ENCODE measurements at regions not wholly inside any gene's neighbourhood (a gene's known extent, or its start where the extent isn't known, plus 50 kb on each side); places are given as distances from the start of the nearest gene placed in this dataset.

GRCh38 chr3:13705051-13705450 lies 156.1 kb downstream of the FBLN2 start:
- H3K4me1 ChIP-seq (ENCODE audit: insufficient read depth), result no peaks in the 10 kb centered on the region
- no peaks in the 10 kb centered on the region for H3K36me3 ChIP-seq
- no peak overlapping the region for H3K4me3 ChIP-seq
- intact Hi-C loops (cut with DNase I), result no loop called here
- H3K9me3 ChIP-seq, result no peaks in the 10 kb centered on the region
- no peak for TF ChIP-seq CTCF (IDR thresholded peaks at IDR 0.05)
- TF ChIP-seq POLR2A (IDR thresholded peaks at IDR 0.05), result no peak
- no peak for TF ChIP-seq EP300 (IDR thresholded peaks at IDR 0.05)
- no peaks in the 10 kb centered on the region for H3K27me3 ChIP-seq
- 80 to 84% (median 82%) methylated on average over 3 of the region's 3 CpGs for WGBS, 3 donors
- H3K27ac ChIP-seq, result no peak overlapping the region
- DNase-seq, result peak in 1 of 5 donors; percentile 3

GRCh38 chr3:13704174-13704573 lies 155.2 kb downstream of the FBLN2 start:
- Histone ChIP-seq H3K4me1 (ENCODE audit: insufficient read depth) (no peaks in the 10 kb centered on the region), H3K4me3 (no peak overlapping the region), H3K27me3 (no peaks in the 10 kb centered on the region), H3K27ac (no peak overlapping the region), H3K9me3 (no peaks in the 10 kb centered on the region), H3K36me3 (no peaks in the 10 kb centered on the region)
- intact Hi-C loops (cut with DNase I), result no loop called here
- DNase-seq, result peak in 1 of 5 donors; percentile 0
- 87 to 92% (median 88%) methylated on average over 6 of the region's 6 CpGs for WGBS, 3 donors
- no peak for TF ChIP-seq POLR2A (IDR thresholded peaks at IDR 0.05)
- no peak for TF ChIP-seq CTCF (IDR thresholded peaks at IDR 0.05)

- intact Hi-C loops (cut with DNase I), result no loop called here
- TF ChIP-seq CTCF (IDR thresholded peaks at IDR 0.05) (no peak), EP300 (IDR thresholded peaks at IDR 0.05) (no peak), POLR2A (IDR thresholded peaks at IDR 0.05) (no peak)
- Histone ChIP-seq H3K27me3 (no peaks in the 10 kb centered on the region), H3K4me1 (ENCODE audit: insufficient read depth) (no peaks in the 10 kb centered on the region), H3K9me3 (no peaks in the 10 kb centered on the region), H3K4me3 (no peak overlapping the region), H3K36me3 (no peaks in the 10 kb centered on the region), H3K27ac (no peak overlapping the region)
- no peak for DNase-seq
- 69 to 83% (median 79%) methylated on average over 5 of the region's 5 CpGs for WGBS, 3 donors
These were observed 154.1 kb downstream of the FBLN2 start for GRCh38 chr3:13703071-13703470.

- Histone ChIP-seq H3K9me3 (no peaks in the 10 kb centered on the region), H3K4me1 (ENCODE audit: insufficient read depth) (no peaks in the 10 kb centered on the region), H3K36me3 (no peaks in the 10 kb centered on the region), H3K4me3 (no peak overlapping the region), H3K27me3 (no peaks in the 10 kb centered on the region), H3K27ac (no peak overlapping the region)
- DNase-seq, result no peak
- WGBS, 3 donors, result 82 to 91% (median 83%) methylated on average over 7 of the region's 7 CpGs
- intact Hi-C loops (cut with DNase I), result no loop called here
- TF ChIP-seq POLR2A (IDR thresholded peaks at IDR 0.05) (no peak), CTCF (IDR thresholded peaks at IDR 0.05) (no peak), EP300 (IDR thresholded peaks at IDR 0.05) (no peak)
These were observed 153.4 kb downstream of the FBLN2 start for GRCh38 chr3:13702286-13702685.

GRCh38 chr3:13700889-13701288 lies 152.0 kb downstream of the FBLN2 start:
- Histone ChIP-seq H3K27ac (no peak overlapping the region), H3K36me3 (no peaks in the 10 kb centered on the region), H3K4me1 (ENCODE audit: insufficient read depth) (no peaks in the 10 kb centered on the region), H3K9me3 (no peaks in the 10 kb centered on the region), H3K4me3 (no peak overlapping the region), H3K27me3 (no peaks in the 10 kb centered on the region)
- TF ChIP-seq CTCF (IDR thresholded peaks at IDR 0.05) (no peak), EP300 (IDR thresholded peaks at IDR 0.05) (no peak), POLR2A (IDR thresholded peaks at IDR 0.05) (no peak)
- DNase-seq, result no peak
- 71 to 77% (median 76%) methylated on average over 8 of the region's 8 CpGs for WGBS, 3 donors
- intact Hi-C loops (cut with DNase I), result no loop called here
